GM18508 (cell line): ENCODE measurements at regions not wholly inside any gene's neighbourhood (a gene's known extent, or its start where the extent isn't known, plus 50 kb on each side); places are given as distances from the start of the nearest gene placed in this dataset.

ENCODE experiments used
- ATAC-seq: cut with Tn5 transposase; IDR thresholded peaks from one replicate; pipeline ENCODE4 v1.9.1; 2021; ENCODE audit warnings: moderate number of reproducible peaks; ENCODE audit not compliant: insufficient read depth, unreplicated experiment

GRCh38 chr15:48031466-48031865, 89.3 kb upstream of the SLC24A5 start:
- ATAC-seq, result no peak

DNA sequence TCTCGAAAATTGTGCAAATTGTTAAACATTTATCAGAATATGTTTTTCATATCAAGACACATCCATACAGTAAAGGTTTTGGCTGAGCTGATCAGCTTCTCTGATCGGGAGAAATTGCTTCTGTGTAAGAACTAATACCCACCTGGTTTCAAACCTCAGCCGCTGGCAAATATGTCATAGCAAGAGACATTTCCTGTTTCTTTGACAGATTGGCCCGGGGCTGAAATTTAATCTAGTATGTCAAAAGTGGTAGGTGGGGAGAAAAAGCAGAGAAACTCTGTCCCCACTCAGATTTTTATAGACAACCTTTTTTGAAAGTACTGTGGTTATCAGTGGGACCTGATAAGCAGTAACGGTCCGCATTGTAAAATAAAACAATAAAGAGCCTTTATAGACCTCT, 88.8 kb upstream of the SLC24A5 start:
- ATAC-seq, result no peak

GRCh38 chr15:48032911-48033310, 87.9 kb upstream of the SLC24A5 start:
- no peak for ATAC-seq

DNA sequence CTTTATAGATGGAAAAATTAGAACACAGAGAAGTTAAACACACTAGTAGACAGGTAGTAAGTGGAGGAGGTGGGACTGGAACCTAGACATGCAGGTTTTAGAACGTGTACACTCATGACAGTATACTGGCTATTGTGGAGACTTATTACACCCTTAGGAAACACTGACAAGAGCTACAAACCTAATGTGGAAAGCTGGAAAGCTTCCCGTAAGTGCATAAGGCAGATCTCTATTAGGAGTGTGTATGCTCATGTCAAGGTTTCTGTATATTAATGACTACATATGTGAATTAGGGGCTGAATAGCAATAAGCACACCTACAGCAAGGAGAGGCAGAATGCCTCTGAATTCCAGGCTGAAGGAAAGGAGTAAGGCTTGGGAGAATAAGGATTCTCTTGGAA, 82.6 kb upstream of the SLC24A5 start:
- no peak for ATAC-seq

DNA sequence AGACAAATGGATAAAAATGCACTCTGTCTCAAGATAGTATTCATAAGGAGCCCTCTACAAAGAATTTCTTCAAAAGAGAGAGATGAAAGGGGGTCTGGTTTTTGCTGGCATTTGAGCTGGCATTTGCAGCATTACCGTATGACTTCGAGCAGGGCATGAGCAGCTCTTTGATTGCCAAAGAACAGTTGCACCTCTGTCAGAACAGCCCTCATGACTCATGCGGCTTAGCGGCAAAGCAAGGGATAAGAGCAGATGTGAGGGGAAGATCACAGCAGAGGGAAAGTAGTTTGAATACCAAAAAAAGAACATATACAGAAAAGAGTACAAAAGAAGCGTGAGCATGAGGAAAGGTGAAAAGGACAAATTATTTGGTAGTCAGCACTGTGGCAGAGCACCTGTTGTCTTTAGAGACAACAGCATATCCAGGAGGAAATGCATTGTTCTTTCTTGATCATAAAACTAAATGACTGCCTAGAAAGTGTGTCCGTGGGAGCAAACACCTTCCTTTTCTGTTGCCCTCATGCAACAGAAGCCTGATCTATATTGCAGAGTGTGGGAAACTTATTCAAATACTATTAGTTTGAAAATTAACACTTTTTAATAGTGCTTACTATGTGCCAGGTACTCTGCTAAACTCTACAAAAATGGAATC, 80.5 kb upstream of the SLC24A5 start:
- no peak for ATAC-seq

DNA sequence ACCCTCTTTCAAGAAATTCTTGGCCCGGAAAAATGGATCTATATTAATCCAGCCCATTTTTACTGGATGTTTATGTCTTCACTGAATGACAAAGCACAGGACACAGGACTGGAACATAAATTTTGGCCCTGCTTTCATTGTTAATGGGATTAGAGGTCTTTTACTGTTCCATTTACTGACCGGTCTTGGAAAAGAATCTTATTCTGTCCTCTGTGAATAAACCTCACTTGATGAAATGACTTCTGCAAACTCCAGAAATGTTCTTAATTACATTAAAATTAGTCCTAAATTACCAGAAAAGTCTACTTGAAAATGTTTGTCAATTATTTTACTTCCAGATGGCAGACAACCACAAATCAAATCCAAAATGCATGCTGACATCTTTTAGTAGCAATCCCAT, 79.3 kb upstream of the SLC24A5 start:
- no peak for ATAC-seq

GRCh38 chr15:48046813-48047438, 73.9 kb upstream of the SLC24A5 start:
- ATAC-seq, result no peak

- ATAC-seq, result no peak
Observed at GRCh38 chr15:48049736-48050135, 71.1 kb upstream of the SLC24A5 start.

GRCh38 chr15:48052946-48053345, 67.8 kb upstream of the SLC24A5 start:
- ATAC-seq, result no peak

DNA sequence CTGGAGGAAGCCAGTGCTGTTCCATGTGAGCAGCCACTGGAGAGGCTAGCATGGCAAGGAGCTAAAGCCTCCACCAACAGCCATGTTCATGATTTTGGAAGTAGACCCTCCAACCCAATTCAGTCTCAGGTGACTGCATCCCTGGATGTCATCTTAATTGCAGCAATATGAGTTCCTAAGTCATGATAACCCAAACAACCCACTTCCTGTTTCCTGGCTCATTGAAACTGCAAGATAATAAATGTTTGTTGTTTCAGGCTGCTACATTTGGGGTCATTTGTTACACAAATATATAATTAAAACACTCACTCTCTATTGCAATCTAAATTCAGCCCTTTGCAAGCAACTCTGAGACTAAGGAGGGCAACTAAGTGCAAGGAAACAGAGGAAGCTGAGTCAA, 62.4 kb upstream of the SLC24A5 start:
- no peak for ATAC-seq

- ATAC-seq, result no peak
Observed at GRCh38 chr15:48059791-48060190, 61.0 kb upstream of the SLC24A5 start.

DNA sequence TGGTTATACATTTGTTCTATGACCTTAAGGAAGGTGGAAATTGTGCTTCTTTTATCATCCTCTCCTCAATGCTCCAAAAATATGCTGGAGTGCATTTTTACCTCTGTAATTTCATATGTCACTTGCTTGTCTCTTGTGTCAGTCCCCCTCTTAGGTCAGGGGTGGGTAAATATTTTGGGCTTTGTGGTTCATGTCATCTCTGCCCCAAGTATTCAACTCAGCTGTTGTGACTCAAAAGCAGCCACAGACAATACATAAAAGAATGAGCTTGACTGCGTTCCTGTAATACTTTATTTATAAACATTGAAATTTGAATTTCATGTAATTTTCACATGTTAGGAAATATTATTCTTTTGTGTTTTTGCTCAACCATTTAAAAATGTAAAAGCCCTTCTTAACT, 60.4 kb upstream of the SLC24A5 start:
- no peak for ATAC-seq

DNA sequence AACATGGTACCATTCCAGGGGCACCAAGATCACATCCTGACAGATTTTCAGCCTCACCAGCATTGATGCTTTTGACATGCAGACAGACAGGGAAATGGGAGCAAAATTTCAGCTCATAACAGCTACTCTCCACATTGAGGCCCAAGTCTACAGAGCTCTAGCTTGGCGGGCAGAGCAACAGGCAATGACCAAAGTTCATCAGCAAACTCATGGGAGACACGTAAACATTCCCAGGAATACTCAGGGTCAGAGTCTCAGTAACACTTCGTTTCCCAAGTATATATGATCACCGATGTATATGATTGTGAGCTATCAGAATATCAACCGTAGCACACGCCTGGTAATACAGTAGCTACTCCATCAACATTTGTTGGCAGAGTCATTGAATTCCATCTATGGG, 59.2 kb upstream of the SLC24A5 start:
- no peak for ATAC-seq

- no peak for ATAC-seq
Observed at GRCh38 chr15:48062148-48062872, 58.5 kb upstream of the SLC24A5 start.

DNA sequence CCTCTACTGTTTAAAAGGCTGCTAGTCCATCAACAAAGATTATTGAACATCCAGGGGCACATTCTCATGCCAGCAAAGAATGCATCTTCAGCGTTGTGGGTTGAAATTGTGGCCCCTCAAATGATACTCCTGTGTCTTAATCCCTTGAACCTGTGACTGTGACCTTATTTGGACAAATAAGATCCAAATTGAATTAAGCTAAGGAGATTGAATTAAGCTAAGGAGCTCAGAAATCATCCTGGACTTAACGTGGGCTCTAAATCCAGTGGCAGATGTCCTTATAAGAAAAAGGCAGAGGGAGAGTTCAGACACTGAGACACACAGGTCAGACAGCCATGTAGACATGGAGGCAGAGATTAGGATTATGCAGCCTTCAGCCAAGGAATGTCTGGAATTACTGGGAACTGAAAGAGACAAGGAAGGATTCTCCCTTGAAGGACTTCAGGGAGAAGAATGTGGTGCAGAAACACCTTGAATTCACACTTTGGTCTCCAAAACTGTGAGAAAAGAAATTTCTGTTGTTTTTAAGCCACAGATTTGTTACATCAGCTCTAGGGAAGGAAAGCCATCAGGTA, 57.3 kb upstream of the SLC24A5 start:
- no peak for ATAC-seq

- no peak for ATAC-seq
Observed at GRCh38 chr15:48064421-48064820, 56.4 kb upstream of the SLC24A5 start.

DNA sequence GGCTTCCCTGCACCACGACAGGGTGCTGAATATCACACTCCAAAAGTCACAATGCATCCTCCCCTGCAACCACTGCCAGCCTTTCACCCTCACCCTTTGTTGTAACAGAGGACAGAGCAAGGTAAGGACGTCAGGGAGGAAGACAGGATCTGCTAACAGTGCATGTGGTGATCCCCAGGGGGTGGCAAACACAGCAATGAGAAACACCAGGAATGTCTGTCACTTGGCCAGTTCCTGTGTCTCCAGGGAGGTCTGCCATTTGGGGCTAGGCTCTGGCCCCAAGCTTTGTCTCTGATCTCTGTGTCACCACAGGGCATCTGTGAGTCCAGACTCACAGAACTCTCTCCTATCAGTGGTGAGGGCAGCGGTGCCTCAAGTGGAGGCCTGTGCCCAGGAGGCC, 54.3 kb upstream of the SLC24A5 start:
- no peak for ATAC-seq
